ENCODE measurements at regions not wholly inside any gene's neighbourhood (a gene's known extent, or its start where the extent isn't known, plus 50 kb on each side); places are given as distances from the start of the nearest gene placed in this dataset.

GRCh38 chr11:87832211-87832610, 343.0 kb downstream of the RAB38 start:
- Histone ChIP-seq H3K4me3 (no peak overlapping the region), H3K36me3 (no peaks in the 10 kb centered on the region), H3K4me1 (no peaks in the 10 kb centered on the region), H3K27ac (no peak overlapping the region), H3K9me3 (no peaks in the 10 kb centered on the region), H3K27me3 (no peaks in the 10 kb centered on the region)
- DNase-seq, result peak in 1 of 4 donors; percentile 39
- ATAC-seq, result no peak
- intact Hi-C loops (cut with DNase I), result no loop called here
- TF ChIP-seq CTCF (IDR thresholded peaks at IDR 0.05), result no peak

- H3K36me3 ChIP-seq, result no peaks in the 10 kb centered on the region
- no peaks in the 10 kb centered on the region for H3K27me3 ChIP-seq
- DNase-seq (peak in 2 of 4 donors; percentile 58 to 68), ATAC-seq (no peak)
- no peaks in the 10 kb centered on the region for H3K9me3 ChIP-seq
- TF ChIP-seq CTCF (IDR thresholded peaks at IDR 0.05), result no peak
- intact Hi-C loops (cut with DNase I), result no loop called here
- H3K27ac ChIP-seq, result no peak overlapping the region
- H3K4me3 ChIP-seq, result no peak overlapping the region
- H3K4me1 ChIP-seq, result no peaks in the 10 kb centered on the region
Observed at GRCh38 chr11:87820011-87820410, 355.2 kb downstream of the RAB38 start.

- Histone ChIP-seq H3K9me3 (no peaks in the 10 kb centered on the region), H3K27ac (no peak overlapping the region), H3K36me3 (no peaks in the 10 kb centered on the region), H3K4me1 (no peaks in the 10 kb centered on the region), H3K4me3 (no peak overlapping the region), H3K27me3 (no peaks in the 10 kb centered on the region)
- ATAC-seq (no peak), DNase-seq (peak in 2 of 4 donors; percentile 42 to 54)
- no peak for TF ChIP-seq CTCF (IDR thresholded peaks at IDR 0.05)
- intact Hi-C loops (cut with DNase I), result no loop called here
Observed at GRCh38 chr11:87819151-87819550, 356.1 kb downstream of the RAB38 start.

GRCh38 chr11:87812571-87813365, 362.5 kb downstream of the RAB38 start:
- H3K36me3 ChIP-seq, result no peaks in the 10 kb centered on the region
- H3K4me3 ChIP-seq, result no peak overlapping the region
- ATAC-seq (no peak), DNase-seq (no peak)
- no peaks in the 10 kb centered on the region for H3K9me3 ChIP-seq
- H3K4me1 ChIP-seq, result no peaks in the 10 kb centered on the region
- H3K27me3 ChIP-seq, result no peaks in the 10 kb centered on the region
- intact Hi-C loops (cut with DNase I), result no loop called here
- TF ChIP-seq CTCF (IDR thresholded peaks at IDR 0.05), result no peak
- no peak overlapping the region for H3K27ac ChIP-seq

- Histone ChIP-seq H3K36me3 (no peaks in the 10 kb centered on the region), H3K9me3 (no peaks in the 10 kb centered on the region), H3K27ac (no peak overlapping the region), H3K4me3 (no peak overlapping the region), H3K27me3 (no peaks in the 10 kb centered on the region), H3K4me1 (no peaks in the 10 kb centered on the region)
- DNase-seq (no peak), ATAC-seq (no peak)
- intact Hi-C loops (cut with DNase I), result no loop called here
- no peak for TF ChIP-seq CTCF (IDR thresholded peaks at IDR 0.05)
Observed at GRCh38 chr11:87810486-87810885, 364.8 kb downstream of the RAB38 start.
